ENCODE measurements at regions not wholly inside any gene's neighbourhood (a gene's known extent, or its start where the extent isn't known, plus 50 kb on each side); places are given as distances from the start of the nearest gene placed in this dataset.

- TF ChIP-seq CTCF (IDR thresholded peaks at IDR 0.05) (no peak), POLR2A (IDR thresholded peaks at IDR 0.05) (no peak)
Observed at GRCh38 chr6:9025228-9025627, 589.9 kb upstream of the SLC35B3 start.
